ENCODE measurements at regions not wholly inside any gene's neighbourhood (a gene's known extent, or its start where the extent isn't known, plus 50 kb on each side); places are given as distances from the start of the nearest gene placed in this dataset.

DNA sequence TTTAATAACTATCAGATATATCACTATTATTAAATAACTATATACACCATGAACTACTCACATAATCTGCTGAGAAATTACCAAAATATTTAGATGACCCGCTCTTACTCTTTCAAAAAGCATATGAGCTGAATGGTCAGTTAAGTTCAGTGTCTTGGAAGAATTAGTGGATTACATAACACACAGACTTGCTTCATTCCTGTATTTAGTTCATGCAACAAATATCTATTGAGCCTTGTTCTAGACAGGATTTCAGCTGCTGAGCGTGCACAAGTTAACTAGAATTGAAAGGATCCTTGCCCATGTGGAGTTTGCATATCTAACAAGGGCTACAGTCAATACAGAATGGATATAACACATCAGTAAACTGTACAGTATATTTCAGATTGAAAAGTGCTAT lies 566.2 kb downstream of the CBLN4 start:
- CTCF ChIA-PET = interaction anchor here (1.5 kb wide), 1 partner anchor 10 kb away, joined by 3 read pairs; no protein-coding TSS in a partner anchor
- no peak overlapping the region for H3K4me3 ChIP-seq
- no peaks in the 10 kb centered on the region for H3K79me2 ChIP-seq (ENCODE audit: control insufficient read depth, insufficient read depth, low read length)
- H3K9ac ChIP-seq (ENCODE audit: control insufficient read depth, insufficient read depth, low read length) = no peak overlapping the region
- TF ChIP-seq ETV6 (conservative IDR thresholded peaks at IDR 0.05 in 1 of 2, IDR thresholded peaks at IDR 0.05 in 1 of 2; ENCODE audit: borderline replicate concordance in 1 of 2, low read depth in 1 of 2) = no peak
- intact Hi-C loops (cut with micrococcal nuclease; ENCODE audit: unreplicated experiment) = no loop called here
- RAD21 ChIA-PET (ENCODE audit: unreplicated experiment) = no interaction called here
- WGBS (ENCODE audit: insufficient coverage, insufficient replicate concordance, low lambda C conversion rate, missing lambda C conversion rate) = 23% methylated on average over 2 of the region's 2 CpGs
- no peaks in the 10 kb centered on the region for H3K4me1 ChIP-seq (ENCODE audit: control insufficient read depth, insufficient read depth, low read length)
- BruUV-seq (replicated peaks) = no TSS peak
- in situ Hi-C loops (cut with MboI) = no loop called here
- H3K27ac ChIP-seq (ENCODE audit: control insufficient read depth, insufficient read depth) = no peak overlapping the region
- POLR2A ChIA-PET = no interaction called here
- H3K27me3 ChIP-seq (replicated peaks in 1 of 2; ENCODE audit: control insufficient read depth in 2 of 2, insufficient read depth in 2 of 2, low read length in 1 of 2) = no peaks in the 10 kb centered on the region
- H3K9me3 ChIP-seq (replicated peaks; ENCODE audit: control insufficient read depth, insufficient read depth, low read length) = no peaks in the 10 kb centered on the region
- H3K4me2 ChIP-seq (ENCODE audit: control insufficient read depth, insufficient read depth) = no peak overlapping the region
- FAIRE-seq (no peak), DNase-seq (ENCODE audit: low read depth, low spot score) (no peak), ATAC-seq (no peak)
- SMC1A ChIA-PET (ENCODE audit: uncharacterized antibody, unreplicated experiment) = interaction anchor here (0.5 kb wide), 1 partner anchor 32 kb away, joined by 3 read pairs; no protein-coding TSS in a partner anchor
- no peak overlapping the region for H2AFZ ChIP-seq (ENCODE audit: control insufficient read depth, low read depth, low read length)
- H4K20me1 ChIP-seq (ENCODE audit: control insufficient read depth, insufficient read depth) = no peaks in the 10 kb centered on the region
- H3K36me3 ChIP-seq (ENCODE audit: control insufficient read depth in 2 of 2, insufficient read depth in 2 of 2, low read length in 1 of 2) = no peaks in the 10 kb centered on the region

GRCh38 chr20:55437798-55438415 lies 567.4 kb downstream of the CBLN4 start:
- FAIRE-seq = no peak
- Histone ChIP-seq H3K36me3 (ENCODE audit: control insufficient read depth in 2 of 2, insufficient read depth in 2 of 2, low read length in 1 of 2) (no peaks in the 10 kb centered on the region), H4K20me1 (ENCODE audit: control insufficient read depth, insufficient read depth) (no peaks in the 10 kb centered on the region), H3K4me1 (ENCODE audit: control insufficient read depth, insufficient read depth, low read length) (no peaks in the 10 kb centered on the region), H3K4me3 (no peak overlapping the region), H3K9me3 (replicated peaks; ENCODE audit: control insufficient read depth, insufficient read depth, low read length) (no peaks in the 10 kb centered on the region), H3K4me2 (ENCODE audit: control insufficient read depth, insufficient read depth) (no peak overlapping the region), H3K9ac (ENCODE audit: control insufficient read depth, insufficient read depth, low read length) (no peak overlapping the region), H3K79me2 (ENCODE audit: control insufficient read depth, insufficient read depth, low read length) (no peaks in the 10 kb centered on the region), H3K27me3 (replicated peaks in 1 of 2; ENCODE audit: control insufficient read depth in 2 of 2, insufficient read depth in 2 of 2, low read length in 1 of 2) (no peaks in the 10 kb centered on the region), H2AFZ (ENCODE audit: control insufficient read depth, low read depth, low read length) (no peak overlapping the region), H3K27ac (ENCODE audit: control insufficient read depth, insufficient read depth) (no peak overlapping the region)
- 25% methylated on average over 6 of the region's 6 CpGs for WGBS (ENCODE audit: insufficient coverage, insufficient replicate concordance, low lambda C conversion rate, missing lambda C conversion rate)
- BruUV-seq (replicated peaks) = no TSS peak
- CTCF ChIA-PET = no interaction called here
- POLR2A ChIA-PET = no interaction called here
- intact Hi-C loops (cut with micrococcal nuclease; ENCODE audit: unreplicated experiment) (no loop called here), in situ Hi-C loops (cut with MboI) (no loop called here)
- RAD21 ChIA-PET (ENCODE audit: unreplicated experiment) = no interaction called here
- no peak for DNase-seq (ENCODE audit: low read depth, low spot score)
- SMC1A ChIA-PET (ENCODE audit: uncharacterized antibody, unreplicated experiment) = no interaction called here
- ATAC-seq = no peak
- no peak for TF ChIP-seq SREBF1 (IDR thresholded peaks at IDR 0.05; ENCODE audit: low read length)
- TF ChIP-seq ZNF687 (IDR thresholded peaks at IDR 0.05) = no peak
- no peak for TF ChIP-seq NFYB (IDR thresholded peaks at IDR 0.05; ENCODE audit: insufficient read depth, low read depth, low read length)
- no peak for TF ChIP-seq ATF3 (IDR thresholded peaks at IDR 0.05; ENCODE audit: borderline replicate concordance, extremely low read depth, low read depth, low read length)
- no peak for TF ChIP-seq POU2F2 (IDR thresholded peaks at IDR 0.05; ENCODE audit: borderline replicate concordance, low read depth, low read length)
- TF ChIP-seq BCL11A (IDR thresholded peaks at IDR 0.05; ENCODE audit: low read depth, low read length) = no peak
- TF ChIP-seq CBX5 (IDR thresholded peaks at IDR 0.05; ENCODE audit: low read depth) = no peak
- no peak for TF ChIP-seq ZBTB11 (CRISPR knock-in tag; IDR thresholded peaks at IDR 0.05)

Measured in GM12878 (cell line).